ENCODE measurements at regions not wholly inside any gene's neighbourhood (a gene's known extent, or its start where the extent isn't known, plus 50 kb on each side); places are given as distances from the start of the nearest gene placed in this dataset.
A peak's percentile ranks its signal among the peaks of the same experiment; 100 is the strongest.
"Not testable (repeated sequence)": the region's sequence is repeated elsewhere in the genome, so short reads cannot be mapped to it uniquely, and the experiment has no call there.

- DNase-seq = no peak
Measured at GRCh38 chr1:96569288-96569687, 152.3 kb upstream of the PTBP2 start.

- no peak for DNase-seq
Measured at GRCh38 chr1:96579636-96580035, 141.9 kb upstream of the PTBP2 start.

- DNase-seq = no peak
Measured at GRCh38 chr1:96580920-96581319, 140.7 kb upstream of the PTBP2 start.

GRCh38 chr1:96581772-96582171, 139.8 kb upstream of the PTBP2 start:
- no peak for DNase-seq

GRCh38 chr1:96583903-96584302, 137.7 kb upstream of the PTBP2 start:
- DNase-seq = no peak

GRCh38 chr1:96587222-96587621, 134.4 kb upstream of the PTBP2 start:
- DNase-seq = no peak

- DNase-seq = no peak
Measured at GRCh38 chr1:96588416-96588995, 133.1 kb upstream of the PTBP2 start.

- DNase-seq = not testable (repeated sequence)
Measured at GRCh38 chr1:96595530-96595929, 126.1 kb upstream of the PTBP2 start.

GRCh38 chr1:96596226-96596922, 125.2 kb upstream of the PTBP2 start:
- peak; percentile 63 for DNase-seq

GRCh38 chr1:96597218-96597617, 124.4 kb upstream of the PTBP2 start:
- DNase-seq = no peak

GRCh38 chr1:96598416-96599168, 123.0 kb upstream of the PTBP2 start:
- no peak for DNase-seq

GRCh38 chr1:96604620-96605019, 117.0 kb upstream of the PTBP2 start:
- not testable (repeated sequence) for DNase-seq

- not testable (repeated sequence) for DNase-seq
Measured at GRCh38 chr1:96617375-96617774, 104.2 kb upstream of the PTBP2 start.

GRCh38 chr1:96632045-96632664, 89.4 kb upstream of the PTBP2 start:
- no peak for DNase-seq

- DNase-seq = no peak
Measured at GRCh38 chr1:96633695-96634094, 87.9 kb upstream of the PTBP2 start.

- DNase-seq = no peak
Measured at GRCh38 chr1:96634883-96635282, 86.7 kb upstream of the PTBP2 start.

- DNase-seq = no peak
Measured at GRCh38 chr1:96641282-96641681, 80.3 kb upstream of the PTBP2 start.

- DNase-seq = no peak
Measured at GRCh38 chr1:96643519-96643918, 78.1 kb upstream of the PTBP2 start.

GRCh38 chr1:96649301-96649700, 72.3 kb upstream of the PTBP2 start:
- no peak for DNase-seq

- no peak for DNase-seq
Measured at GRCh38 chr1:96651517-96651916, 70.1 kb upstream of the PTBP2 start.

- no peak for DNase-seq
Measured at GRCh38 chr1:96660051-96660450, 61.5 kb upstream of the PTBP2 start.

GRCh38 chr1:96660503-96660902, 61.1 kb upstream of the PTBP2 start:
- no peak for DNase-seq
